ENCODE measurements at regions not wholly inside any gene's neighbourhood (a gene's known extent, or its start where the extent isn't known, plus 50 kb on each side); places are given as distances from the start of the nearest gene placed in this dataset.

DNA sequence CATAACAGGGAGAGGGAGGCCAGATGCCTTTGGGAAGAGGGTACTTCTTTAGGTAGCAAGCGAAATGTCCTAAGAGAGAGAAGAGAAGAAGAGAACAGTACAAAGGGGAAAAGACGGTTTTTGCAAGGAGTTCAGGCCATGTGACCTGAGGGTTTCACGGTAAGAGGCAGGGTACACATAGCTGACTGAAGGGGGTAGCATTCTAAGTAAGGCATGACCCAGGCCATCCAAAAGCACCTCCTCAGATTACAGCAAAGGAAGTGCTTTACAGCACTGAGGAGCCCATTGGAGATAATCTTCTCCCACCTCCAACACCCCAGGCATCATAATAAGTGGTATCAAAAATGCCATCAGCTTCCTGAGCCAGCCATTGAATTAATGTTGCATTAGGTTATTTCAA lies 258.2 kb upstream of the NPY start:
- Histone ChIP-seq H3K27ac (ENCODE audit: low read length) (no peak overlapping the region), H2AFZ (ENCODE audit: low read depth, low read length) (no peak overlapping the region), H3K36me3 (ENCODE audit: insufficient read depth, low read length) (no peaks in the 10 kb centered on the region), H3K79me2 (ENCODE audit: insufficient read depth, low read length) (no peaks in the 10 kb centered on the region), H4K20me1 (ENCODE audit: insufficient read depth, low read length) (no peaks in the 10 kb centered on the region), H3K9me3 (ENCODE audit: insufficient read depth, low read length, severe bottlenecking) (no peaks in the 10 kb centered on the region), H3K4me2 (ENCODE audit: insufficient read depth, low read length) (no peak overlapping the region), H3K4me1 (ENCODE audit: insufficient read depth, low read length) (no peaks in the 10 kb centered on the region), H3K27me3 (ENCODE audit: insufficient read depth, low read length, poor library complexity) (no peaks in the 10 kb centered on the region), H3K9ac (ENCODE audit: low read depth, low read length) (no peak overlapping the region), H3K4me3 (ENCODE audit: low read depth in 1 of 2, low read length in 2 of 2) (no peak overlapping the region)
- DNase-seq, result no peak
- ATAC-seq (ENCODE audit: insufficient read depth, low read depth), result no peak
- TF ChIP-seq EZH2 (IDR thresholded peaks at IDR 0.05; ENCODE audit: borderline replicate concordance, low read depth, low read length, severe bottlenecking), result no peak
- TF ChIP-seq, protein P1, sequence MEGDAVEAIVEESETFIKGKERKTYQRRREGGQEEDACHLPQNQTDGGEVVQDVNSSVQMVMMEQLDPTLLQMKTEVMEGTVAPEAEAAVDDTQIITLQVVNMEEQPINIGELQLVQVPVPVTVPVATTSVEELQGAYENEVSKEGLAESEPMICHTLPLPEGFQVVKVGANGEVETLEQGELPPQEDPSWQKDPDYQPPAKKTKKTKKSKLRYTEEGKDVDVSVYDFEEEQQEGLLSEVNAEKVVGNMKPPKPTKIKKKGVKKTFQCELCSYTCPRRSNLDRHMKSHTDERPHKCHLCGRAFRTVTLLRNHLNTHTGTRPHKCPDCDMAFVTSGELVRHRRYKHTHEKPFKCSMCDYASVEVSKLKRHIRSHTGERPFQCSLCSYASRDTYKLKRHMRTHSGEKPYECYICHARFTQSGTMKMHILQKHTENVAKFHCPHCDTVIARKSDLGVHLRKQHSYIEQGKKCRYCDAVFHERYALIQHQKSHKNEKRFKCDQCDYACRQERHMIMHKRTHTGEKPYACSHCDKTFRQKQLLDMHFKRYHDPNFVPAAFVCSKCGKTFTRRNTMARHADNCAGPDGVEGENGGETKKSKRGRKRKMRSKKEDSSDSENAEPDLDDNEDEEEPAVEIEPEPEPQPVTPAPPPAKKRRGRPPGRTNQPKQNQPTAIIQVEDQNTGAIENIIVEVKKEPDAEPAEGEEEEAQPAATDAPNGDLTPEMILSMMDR (IDR thresholded peaks at IDR 0.05; ENCODE audit: borderline replicate concordance, extremely low read depth, low read length, poor library complexity, severe bottlenecking), result no peak

DNA sequence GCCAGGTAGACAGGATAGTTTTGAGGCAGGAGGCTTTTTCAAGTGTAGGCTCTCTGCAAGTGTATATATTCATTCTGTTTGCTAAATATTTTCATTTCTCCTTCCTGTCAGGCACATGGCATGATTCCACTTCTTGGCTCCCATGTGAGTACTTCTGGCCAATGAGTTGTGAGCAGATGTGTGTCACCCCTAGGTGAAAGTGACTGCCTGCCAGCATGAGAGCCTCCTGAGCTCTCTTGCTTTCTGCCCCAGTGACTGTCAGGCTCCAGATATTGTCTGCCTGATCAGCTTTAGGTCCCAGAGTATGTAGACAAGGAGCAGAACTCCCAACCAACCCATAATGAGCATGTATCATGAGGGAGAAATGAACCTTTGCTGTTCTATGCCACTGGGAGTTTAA lies 257.6 kb upstream of the NPY start:
- H2AFZ ChIP-seq (ENCODE audit: low read depth, low read length), result no peak overlapping the region
- H3K9me3 ChIP-seq (ENCODE audit: insufficient read depth, low read length, severe bottlenecking), result no peaks in the 10 kb centered on the region
- H3K27me3 ChIP-seq (ENCODE audit: insufficient read depth, low read length, poor library complexity), result no peaks in the 10 kb centered on the region
- no peaks in the 10 kb centered on the region for H3K36me3 ChIP-seq (ENCODE audit: insufficient read depth, low read length)
- H3K4me2 ChIP-seq (ENCODE audit: insufficient read depth, low read length), result no peak overlapping the region
- no peaks in the 10 kb centered on the region for H4K20me1 ChIP-seq (ENCODE audit: insufficient read depth, low read length)
- DNase-seq (no peak), ATAC-seq (ENCODE audit: insufficient read depth, low read depth) (no peak)
- no peak overlapping the region for H3K4me3 ChIP-seq (ENCODE audit: low read depth in 1 of 2, low read length in 2 of 2)
- TF ChIP-seq EZH2 (IDR thresholded peaks at IDR 0.05; ENCODE audit: borderline replicate concordance, low read depth, low read length, severe bottlenecking), result no peak
- TF ChIP-seq, protein P1 (IDR thresholded peaks at IDR 0.05; ENCODE audit: borderline replicate concordance, extremely low read depth, low read length, poor library complexity, severe bottlenecking), result no peak
- no peak overlapping the region for H3K9ac ChIP-seq (ENCODE audit: low read depth, low read length)
- H3K4me1 ChIP-seq (ENCODE audit: insufficient read depth, low read length), result no peaks in the 10 kb centered on the region
- H3K79me2 ChIP-seq (ENCODE audit: insufficient read depth, low read length), result no peaks in the 10 kb centered on the region
- H3K27ac ChIP-seq (ENCODE audit: low read length), result no peak overlapping the region

DNA sequence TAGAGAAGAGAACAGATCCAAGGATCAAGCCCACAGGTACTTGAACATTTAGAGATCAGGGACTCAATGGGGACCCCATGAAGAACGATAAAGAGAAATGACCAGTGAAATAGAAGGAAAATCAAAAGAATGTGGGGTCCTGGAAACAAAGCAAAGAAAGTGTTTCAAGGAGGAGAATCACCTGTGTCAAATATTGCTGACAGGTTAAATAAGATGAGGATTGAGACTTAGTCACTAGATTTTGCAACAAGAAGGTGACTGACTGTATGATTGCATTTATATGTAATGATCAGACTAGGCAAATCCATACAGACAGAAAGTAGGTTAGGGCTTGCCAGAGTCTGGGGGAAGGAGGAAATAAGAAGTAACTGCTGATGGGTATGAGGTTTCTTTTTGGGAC lies 254.9 kb upstream of the NPY start:
- no peak for TF ChIP-seq EZH2 (IDR thresholded peaks at IDR 0.05; ENCODE audit: borderline replicate concordance, low read depth, low read length, severe bottlenecking)
- no peak overlapping the region for H3K27ac ChIP-seq (ENCODE audit: low read length)
- H3K9me3 ChIP-seq (ENCODE audit: insufficient read depth, low read length, severe bottlenecking), result no peaks in the 10 kb centered on the region
- DNase-seq, result no peak
- no peaks in the 10 kb centered on the region for H4K20me1 ChIP-seq (ENCODE audit: insufficient read depth, low read length)
- H3K79me2 ChIP-seq (ENCODE audit: insufficient read depth, low read length), result no peaks in the 10 kb centered on the region
- H2AFZ ChIP-seq (ENCODE audit: low read depth, low read length), result no peak overlapping the region
- H3K4me2 ChIP-seq (ENCODE audit: insufficient read depth, low read length), result no peak overlapping the region
- no peaks in the 10 kb centered on the region for H3K36me3 ChIP-seq (ENCODE audit: insufficient read depth, low read length)
- H3K27me3 ChIP-seq (ENCODE audit: insufficient read depth, low read length, poor library complexity), result no peaks in the 10 kb centered on the region
- H3K4me1 ChIP-seq (ENCODE audit: insufficient read depth, low read length), result no peaks in the 10 kb centered on the region
- no peak for ATAC-seq (ENCODE audit: insufficient read depth, low read depth)
- H3K9ac ChIP-seq (ENCODE audit: low read depth, low read length), result no peak overlapping the region
- H3K4me3 ChIP-seq (ENCODE audit: low read depth in 1 of 2, low read length in 2 of 2), result no peak overlapping the region

DNA sequence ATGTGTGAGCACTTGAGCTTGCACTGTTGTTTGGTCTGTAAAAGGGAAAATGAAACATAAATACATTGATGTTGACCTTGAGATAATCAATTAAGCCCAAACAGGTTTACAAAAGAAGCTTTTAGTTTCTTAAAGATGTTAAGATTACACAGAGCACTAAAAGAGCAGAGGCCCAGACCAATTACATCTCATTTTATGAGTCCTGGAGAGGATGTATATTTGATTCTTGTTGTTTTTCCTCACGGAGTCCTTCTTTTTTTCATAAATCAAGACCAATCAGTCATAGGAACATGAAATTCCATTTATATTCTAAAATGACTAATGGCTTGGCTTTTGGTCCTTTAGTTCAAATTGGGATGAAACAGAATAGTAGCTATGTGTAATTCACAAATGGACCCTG lies 249.7 kb upstream of the NPY start:
- TF ChIP-seq EZH2 (IDR thresholded peaks at IDR 0.05; ENCODE audit: borderline replicate concordance, low read depth, low read length, severe bottlenecking), result no peak
- TF ChIP-seq, protein P1 (IDR thresholded peaks at IDR 0.05; ENCODE audit: borderline replicate concordance, extremely low read depth, low read length, poor library complexity, severe bottlenecking), result no peak
- H2AFZ ChIP-seq (ENCODE audit: low read depth, low read length), result no peak overlapping the region
- no peak overlapping the region for H3K4me2 ChIP-seq (ENCODE audit: insufficient read depth, low read length)
- H3K36me3 ChIP-seq (ENCODE audit: insufficient read depth, low read length), result no peaks in the 10 kb centered on the region
- ATAC-seq (ENCODE audit: insufficient read depth, low read depth) (no peak), DNase-seq (no peak)
- no peak overlapping the region for H3K4me3 ChIP-seq (ENCODE audit: low read depth in 1 of 2, low read length in 2 of 2)
- H3K27ac ChIP-seq (ENCODE audit: low read length), result no peak overlapping the region
- no peaks in the 10 kb centered on the region for H3K27me3 ChIP-seq (ENCODE audit: insufficient read depth, low read length, poor library complexity)
- H3K79me2 ChIP-seq (ENCODE audit: insufficient read depth, low read length), result no peaks in the 10 kb centered on the region
- no peaks in the 10 kb centered on the region for H3K9me3 ChIP-seq (ENCODE audit: insufficient read depth, low read length, severe bottlenecking)
- H3K4me1 ChIP-seq (ENCODE audit: insufficient read depth, low read length), result no peaks in the 10 kb centered on the region
- H3K9ac ChIP-seq (ENCODE audit: low read depth, low read length), result no peak overlapping the region
- H4K20me1 ChIP-seq (ENCODE audit: insufficient read depth, low read length), result no peaks in the 10 kb centered on the region

Data from DND-41 (cell line).